ENCODE measurements at regions not wholly inside any gene's neighbourhood (a gene's known extent, or its start where the extent isn't known, plus 50 kb on each side); places are given as distances from the start of the nearest gene placed in this dataset.

- DNase-seq (ENCODE audit: low spot score): no peak
These were observed 94.9 kb upstream of the ANKRD50 start for GRCh38 chr4:124807421-124807820.

GRCh38 chr4:124806403-124806802 is 93.9 kb upstream of the ANKRD50 start:
- no peak for DNase-seq (ENCODE audit: low spot score)

- no peak for DNase-seq (ENCODE audit: low spot score)
These were observed 92.1 kb upstream of the ANKRD50 start for GRCh38 chr4:124804584-124804983.

GRCh38 chr4:124804041-124804440 is 91.5 kb upstream of the ANKRD50 start:
- no peak for DNase-seq (ENCODE audit: low spot score)

GRCh38 chr4:124803641-124804040 is 91.1 kb upstream of the ANKRD50 start:
- no peak for DNase-seq (ENCODE audit: low spot score)

- DNase-seq (ENCODE audit: low spot score): no peak
These were observed 90.5 kb upstream of the ANKRD50 start for GRCh38 chr4:124803026-124803425.

- DNase-seq (ENCODE audit: low spot score): no peak
These were observed 84.7 kb upstream of the ANKRD50 start for GRCh38 chr4:124797223-124797622.

- DNase-seq (ENCODE audit: low spot score): no peak
These were observed 77.9 kb upstream of the ANKRD50 start for GRCh38 chr4:124790471-124790870.

- no peak for DNase-seq (ENCODE audit: low spot score)
These were observed 74.1 kb upstream of the ANKRD50 start for GRCh38 chr4:124786634-124787033.

GRCh38 chr4:124785645-124786044 is 73.1 kb upstream of the ANKRD50 start:
- no peak for DNase-seq (ENCODE audit: low spot score)

- DNase-seq (ENCODE audit: low spot score): no peak
These were observed 71.3 kb upstream of the ANKRD50 start for GRCh38 chr4:124783847-124784246.

GRCh38 chr4:124777007-124777406 is 64.5 kb upstream of the ANKRD50 start:
- no peak for DNase-seq (ENCODE audit: low spot score)

- DNase-seq (ENCODE audit: low spot score): no peak
These were observed 56.2 kb upstream of the ANKRD50 start for GRCh38 chr4:124768596-124769365.

GRCh38 chr4:124762956-124763355 is 50.4 kb upstream of the ANKRD50 start:
- no peak for DNase-seq (ENCODE audit: low spot score)
